ENCODE measurements at regions not wholly inside any gene's neighbourhood (a gene's known extent, or its start where the extent isn't known, plus 50 kb on each side); places are given as distances from the start of the nearest gene placed in this dataset.

DNA sequence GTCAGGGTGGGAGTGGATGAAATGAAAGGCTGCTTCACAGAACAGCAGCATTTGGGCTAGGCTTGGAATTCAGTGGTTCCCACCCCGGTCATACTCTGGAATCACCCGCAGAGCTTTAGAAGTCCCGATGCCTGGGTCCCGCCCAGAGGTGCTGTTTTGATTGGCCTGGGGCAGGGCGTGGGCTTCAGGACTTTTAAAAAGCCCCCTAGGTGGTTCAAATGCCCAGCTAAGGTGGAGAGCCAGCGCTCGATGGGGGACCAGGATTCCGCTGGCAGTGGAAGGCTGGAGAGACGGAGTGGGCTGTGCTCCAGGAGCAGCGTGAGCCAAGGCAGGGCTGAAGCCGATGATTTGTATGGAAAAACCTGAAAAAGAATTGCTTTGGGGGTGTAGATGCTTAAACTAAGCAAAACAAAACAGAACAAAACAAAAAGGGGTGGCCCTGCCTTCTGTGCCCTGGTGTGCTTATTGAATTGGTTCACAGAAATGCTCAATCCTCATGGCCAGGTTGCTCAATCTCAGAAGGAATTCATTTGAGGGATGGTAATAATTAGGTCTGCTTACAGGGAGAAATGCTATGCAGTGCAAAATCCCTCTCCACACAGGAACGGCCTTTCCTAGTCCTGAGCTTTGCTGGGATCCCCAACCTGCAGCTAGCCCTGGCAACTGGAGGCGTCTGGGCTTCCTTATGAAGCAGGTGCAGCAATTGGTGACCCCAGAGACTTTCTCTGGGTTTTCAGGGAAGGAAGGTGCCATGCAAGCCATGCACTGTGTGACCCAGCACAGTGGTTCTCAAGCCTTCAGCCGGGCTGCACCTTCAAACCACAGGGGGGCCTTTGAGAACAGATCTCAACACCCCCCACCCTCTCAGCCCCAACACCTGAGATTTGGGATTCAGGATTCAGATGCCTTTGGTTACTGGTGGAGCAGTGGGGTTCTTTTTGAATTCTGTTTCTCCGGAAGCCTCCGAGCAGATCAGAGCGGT lies 174.0 kb upstream of the ZNF618 start:
- no peak for TF ChIP-seq POLR2A (IDR thresholded peaks at IDR 0.05)
- TF ChIP-seq, protein P1, sequence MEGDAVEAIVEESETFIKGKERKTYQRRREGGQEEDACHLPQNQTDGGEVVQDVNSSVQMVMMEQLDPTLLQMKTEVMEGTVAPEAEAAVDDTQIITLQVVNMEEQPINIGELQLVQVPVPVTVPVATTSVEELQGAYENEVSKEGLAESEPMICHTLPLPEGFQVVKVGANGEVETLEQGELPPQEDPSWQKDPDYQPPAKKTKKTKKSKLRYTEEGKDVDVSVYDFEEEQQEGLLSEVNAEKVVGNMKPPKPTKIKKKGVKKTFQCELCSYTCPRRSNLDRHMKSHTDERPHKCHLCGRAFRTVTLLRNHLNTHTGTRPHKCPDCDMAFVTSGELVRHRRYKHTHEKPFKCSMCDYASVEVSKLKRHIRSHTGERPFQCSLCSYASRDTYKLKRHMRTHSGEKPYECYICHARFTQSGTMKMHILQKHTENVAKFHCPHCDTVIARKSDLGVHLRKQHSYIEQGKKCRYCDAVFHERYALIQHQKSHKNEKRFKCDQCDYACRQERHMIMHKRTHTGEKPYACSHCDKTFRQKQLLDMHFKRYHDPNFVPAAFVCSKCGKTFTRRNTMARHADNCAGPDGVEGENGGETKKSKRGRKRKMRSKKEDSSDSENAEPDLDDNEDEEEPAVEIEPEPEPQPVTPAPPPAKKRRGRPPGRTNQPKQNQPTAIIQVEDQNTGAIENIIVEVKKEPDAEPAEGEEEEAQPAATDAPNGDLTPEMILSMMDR (IDR thresholded peaks at IDR 0.05): no peak
